Endothelial cell of umbilical vein (primary cell): ENCODE measurements at regions not wholly inside any gene's neighbourhood (a gene's known extent, or its start where the extent isn't known, plus 50 kb on each side); places are given as distances from the start of the nearest gene placed in this dataset.

Experiments used
- BruUV-seq: library from RNA; stranded (reverse); fragments of 400-500 nt; replicated peaks from 2 replicates; lab custom pipeline; 2021; lab: Mats Ljungman, UMichigan
- CTCF ChIA-PET: fragments of 300-600, 350-600 bp; sonication (Branson Sonifier 250); formaldehyde crosslinking; loops from one replicate; lab custom pipeline; 2021; ENCODE audit warnings: antibody characterized with exemption, inconsistent platforms; lab: Charles Lee
- POLR2A ChIA-PET: fragments of 300-600, 350-600 bp; sonication (Branson Sonifier 250); formaldehyde crosslinking; loops from one replicate; lab custom pipeline; 2021; ENCODE audit warnings: antibody characterized with exemption, inconsistent platforms; lab: Charles Lee
- DNase-seq: peaks from one replicate; pipeline ENCODE4 v3.0.0-alpha.2; 2011; ENCODE audit warnings: low read depth, low spot score
- FAIRE-seq: peaks from 2 replicates; lab custom pipeline; 2011; peaks lifted over from hg19 to GRCh38; lab: Jason Lieb, UNC
- H2AFZ ChIP-seq: 2 replicates; pipeline ENCODE4 v1.6.0; 2012; ENCODE audit warnings: low read depth, low read length, control low read depth, inconsistent platforms
- H3K27ac ChIP-seq: 2 replicates; pipeline ENCODE4 v1.5.1; 2011; ENCODE audit warnings: low read depth, mild to moderate bottlenecking, control low read depth, low read length, moderate library complexity; ENCODE audit not compliant: insufficient read depth
- H3K27me3 ChIP-seq, 2 experiments: 2 replicates each; pipeline versions ENCODE4 v1.6.0 to v1.6.1; 2011; ENCODE audit warnings: low read length in 2 of 2, mixed read lengths in 1 of 2; ENCODE audit not compliant: control insufficient read depth in 2 of 2, insufficient read depth in 2 of 2
- H3K36me3 ChIP-seq, 2 experiments: 2 replicates in 1 of 2; 3 replicates in 1 of 2; pipeline ENCODE4 v1.5.1; 2011; ENCODE audit warnings: low read length in 2 of 2, mild to moderate bottlenecking in 1 of 2, moderate library complexity in 1 of 2; ENCODE audit not compliant: control insufficient read depth in 2 of 2, insufficient read depth in 2 of 2; ENCODE audit errors: extremely low read depth in 1 of 2
- H3K4me1 ChIP-seq: 3 replicates; pipeline ENCODE4 v1.5.1; 2011; ENCODE audit warnings: mild to moderate bottlenecking, low read length; ENCODE audit not compliant: control insufficient read depth, insufficient read depth; ENCODE audit errors: extremely low read depth
- H3K4me2 ChIP-seq: 2 replicates; pipeline ENCODE4 v1.6.1; 2011; ENCODE audit warnings: low read length, control low read depth, mixed read lengths; ENCODE audit not compliant: insufficient read depth
- H3K4me3 ChIP-seq, 3 experiments: fragments of 200-600 bp in 1 of 3; sonication (generic), shearing (Covaris generic) in 1 of 3; replicated peaks in 1 of 3; 2 replicates each; pipeline ENCODE4 v1.5.1; 2011 to 2016; ENCODE audit warnings: control low read depth in 3 of 3, low read length in 3 of 3, mild to moderate bottlenecking in 2 of 3, inconsistent platforms in 1 of 3, low read depth in 1 of 3, moderate library complexity in 1 of 3; ENCODE audit not compliant: insufficient read depth in 1 of 3
- H3K79me2 ChIP-seq: 2 replicates; pipeline ENCODE4 v1.6.0; 2012; ENCODE audit warnings: low read length, inconsistent platforms; ENCODE audit not compliant: control insufficient read depth, insufficient read depth
- H3K9ac ChIP-seq: replicated peaks from 2 replicates; pipeline ENCODE3; 2011; ENCODE audit warnings: low read length, control low read depth; ENCODE audit not compliant: insufficient read depth; ENCODE audit errors: extremely low read depth
- H3K9me1 ChIP-seq: replicated peaks from 3 replicates; pipeline ENCODE4 v1.6.0; 2011; ENCODE audit warnings: mild to moderate bottlenecking, low read length; ENCODE audit not compliant: control insufficient read depth, insufficient read depth; ENCODE audit errors: extremely low read depth
- H3K9me3 ChIP-seq: replicated peaks from 2 replicates; pipeline ENCODE4 v1.5.1; 2012; ENCODE audit warnings: low read length, inconsistent platforms; ENCODE audit not compliant: control insufficient read depth, insufficient read depth
- H4K20me1 ChIP-seq: replicated peaks from 2 replicates; pipeline ENCODE3; 2011; ENCODE audit warnings: mild to moderate bottlenecking, low read length; ENCODE audit not compliant: control insufficient read depth, insufficient read depth; ENCODE audit errors: extremely low read depth
- EZH2 ChIP-seq: IDR thresholded peaks from 2 replicates; pipeline ENCODE4 v1.6.1; 2012; ENCODE audit warnings: borderline replicate concordance, low read depth, mild to moderate bottlenecking, moderate library complexity, low read length, inconsistent platforms; ENCODE audit not compliant: severe bottlenecking
- FOS ChIP-seq: IDR thresholded peaks from 2 replicates; pipeline ENCODE4 v1.6.1; 2011; ENCODE audit warnings: mild to moderate bottlenecking, low read length, moderate library complexity, borderline replicate concordance; ENCODE audit not compliant: insufficient read depth
- GATA2 ChIP-seq: IDR thresholded peaks from 2 replicates; pipeline ENCODE4 v1.7.0; 2011; ENCODE audit warnings: low read depth, mild to moderate bottlenecking, moderate library complexity, mixed read lengths, low read length; ENCODE audit not compliant: insufficient read length, insufficient read depth
- JUN ChIP-seq: IDR thresholded peaks from 2 replicates; pipeline ENCODE4 v1.6.1; 2011; ENCODE audit warnings: borderline replicate concordance, low read depth; ENCODE audit not compliant: insufficient read length, insufficient read depth
- MYC ChIP-seq: IDR thresholded peaks from one replicate; pipeline ENCODE4 v1.6.1; 2011; ENCODE audit warnings: mild to moderate bottlenecking, low read depth, low read length
- POLR2A ChIP-seq: IDR thresholded peaks from 2 replicates; pipeline ENCODE4 v1.6.1; 2012; ENCODE audit warnings: low read depth, mild to moderate bottlenecking, control low read depth, low read length
- dilution Hi-C: fragments of 300-500 bp; cut with MboI; formaldehyde crosslinking; loops from one replicate; pipeline ENCODE4 v1.15.0; 2019; ENCODE audit warnings: low sequenced_read_pairs; ENCODE audit not compliant: extremely low pct_ligation_motif_present
- intact Hi-C: fragments of 100-400 bp; cut with micrococcal nuclease; formaldehyde crosslinking; loops from one replicate; pipeline ENCODE4 v1.10.0; 2022
- TF ChIP-seq, protein P1 (sequence below), 2 donors: IDR thresholded peaks; 1 replicate in 1 of 2; 2 replicates in 1 of 2; pipeline ENCODE4 v1.5.1; 2011; ENCODE audit warnings: low read length in 2 of 2, mild to moderate bottlenecking in 2 of 2, moderate library complexity in 2 of 2, control low read depth in 1 of 2, inconsistent platforms in 1 of 2, low read depth in 1 of 2; ENCODE audit not compliant: insufficient read depth in 1 of 2; ENCODE audit errors: extremely low read depth in 1 of 2

DNA sequence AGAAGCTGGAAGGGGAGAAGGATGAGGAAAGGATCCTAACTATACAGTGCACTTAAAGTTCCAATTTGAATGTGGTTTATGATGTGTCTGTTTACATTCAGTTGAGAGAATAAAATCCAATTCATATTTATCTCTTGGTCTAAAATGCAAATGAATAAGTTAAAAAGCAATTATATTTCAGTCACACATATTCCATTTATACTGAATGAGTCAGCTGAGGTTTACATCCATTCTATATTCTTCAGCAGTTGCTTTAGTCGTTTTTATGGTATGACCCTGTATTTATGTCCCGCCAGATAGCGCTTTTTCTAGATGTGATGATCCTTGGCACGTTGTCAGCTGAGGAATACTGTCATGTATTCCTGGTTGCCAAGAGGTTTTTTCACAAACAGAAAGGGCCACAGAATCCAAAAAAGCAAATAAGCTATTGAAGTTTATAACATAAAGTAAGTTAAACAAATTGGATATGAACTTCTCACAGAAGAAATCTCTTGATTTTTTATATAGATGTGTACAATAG, 866.2 kb downstream of the NCAM2 start:
- H3K27ac ChIP-seq = no peak overlapping the region

More for the DNA sequence above, 866.2 kb downstream of the NCAM2 start:
- no TSS peak for BruUV-seq
- H3K9me1 ChIP-seq = no peaks in the 10 kb centered on the region
- no peaks in the 10 kb centered on the region for H3K9me3 ChIP-seq
- dilution Hi-C loops = no loop called here
- no peaks in the 10 kb centered on the region for H3K79me2 ChIP-seq
- ChIA-PET POLR2A (no interaction called here), CTCF (no interaction called here)
- no peak overlapping the region for H2AFZ ChIP-seq
- H3K9ac ChIP-seq = no peak overlapping the region
- H3K4me3 ChIP-seq = no peak overlapping the region
- TF ChIP-seq MYC (no peak), GATA2 (no peak), EZH2 (no peak), JUN (no peak), FOS (no peak), POLR2A (no peak)
- TF ChIP-seq, protein P1, sequence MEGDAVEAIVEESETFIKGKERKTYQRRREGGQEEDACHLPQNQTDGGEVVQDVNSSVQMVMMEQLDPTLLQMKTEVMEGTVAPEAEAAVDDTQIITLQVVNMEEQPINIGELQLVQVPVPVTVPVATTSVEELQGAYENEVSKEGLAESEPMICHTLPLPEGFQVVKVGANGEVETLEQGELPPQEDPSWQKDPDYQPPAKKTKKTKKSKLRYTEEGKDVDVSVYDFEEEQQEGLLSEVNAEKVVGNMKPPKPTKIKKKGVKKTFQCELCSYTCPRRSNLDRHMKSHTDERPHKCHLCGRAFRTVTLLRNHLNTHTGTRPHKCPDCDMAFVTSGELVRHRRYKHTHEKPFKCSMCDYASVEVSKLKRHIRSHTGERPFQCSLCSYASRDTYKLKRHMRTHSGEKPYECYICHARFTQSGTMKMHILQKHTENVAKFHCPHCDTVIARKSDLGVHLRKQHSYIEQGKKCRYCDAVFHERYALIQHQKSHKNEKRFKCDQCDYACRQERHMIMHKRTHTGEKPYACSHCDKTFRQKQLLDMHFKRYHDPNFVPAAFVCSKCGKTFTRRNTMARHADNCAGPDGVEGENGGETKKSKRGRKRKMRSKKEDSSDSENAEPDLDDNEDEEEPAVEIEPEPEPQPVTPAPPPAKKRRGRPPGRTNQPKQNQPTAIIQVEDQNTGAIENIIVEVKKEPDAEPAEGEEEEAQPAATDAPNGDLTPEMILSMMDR (IDR thresholded peaks at IDR 0.05; ENCODE audit: extremely low read depth in 1 of 2, insufficient read depth in 1 of 2, low read depth in 1 of 2, low read length in 2 of 2) = no peak
- intact Hi-C loops = no loop called here
- no peak overlapping the region for H3K4me2 ChIP-seq
- DNase-seq (no peak), FAIRE-seq (no peak)
- H4K20me1 ChIP-seq = no peaks in the 10 kb centered on the region
- no peaks in the 10 kb centered on the region for H3K4me1 ChIP-seq
- no peaks in the 10 kb centered on the region for H3K36me3 ChIP-seq
- no peaks in the 10 kb centered on the region for H3K27me3 ChIP-seq
